Skin of body (tissue), 1 donor: ENCODE measurements at regions not wholly inside any gene's neighbourhood (a gene's known extent, or its start where the extent isn't known, plus 50 kb on each side); places are given as distances from the start of the nearest gene placed in this dataset.
A peak's percentile ranks its signal among the peaks of the same experiment; 100 is the strongest.

Experiments
- DNase-seq: peaks from one replicate; lab custom pipeline; 2025; lab: John Stamatoyannopoulos, UW

DNA sequence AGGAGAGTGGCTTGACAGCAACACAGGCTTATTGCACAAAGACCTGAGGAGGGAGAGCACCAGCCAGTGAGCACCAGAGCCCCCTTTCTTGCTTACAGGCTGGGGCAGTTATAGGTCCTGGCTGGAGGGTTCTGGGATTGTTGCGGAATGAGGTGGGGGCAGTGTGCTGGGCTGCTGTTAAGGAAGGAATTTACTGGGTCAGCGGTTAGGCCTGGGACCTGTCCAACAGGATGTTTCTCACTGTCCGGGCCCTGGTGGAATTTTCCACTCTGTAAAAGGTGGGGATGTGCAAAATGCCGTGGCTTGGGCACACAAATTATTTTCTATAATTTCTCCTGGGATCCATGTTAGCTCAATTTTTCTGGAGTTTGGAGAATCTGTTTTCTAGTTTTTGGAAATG is 757.3 kb downstream of the TYW1 start:
- no peak for DNase-seq

GRCh38 chr7:67754651-67755050 is 758.0 kb downstream of the TYW1 start:
- DNase-seq = no peak

DNA sequence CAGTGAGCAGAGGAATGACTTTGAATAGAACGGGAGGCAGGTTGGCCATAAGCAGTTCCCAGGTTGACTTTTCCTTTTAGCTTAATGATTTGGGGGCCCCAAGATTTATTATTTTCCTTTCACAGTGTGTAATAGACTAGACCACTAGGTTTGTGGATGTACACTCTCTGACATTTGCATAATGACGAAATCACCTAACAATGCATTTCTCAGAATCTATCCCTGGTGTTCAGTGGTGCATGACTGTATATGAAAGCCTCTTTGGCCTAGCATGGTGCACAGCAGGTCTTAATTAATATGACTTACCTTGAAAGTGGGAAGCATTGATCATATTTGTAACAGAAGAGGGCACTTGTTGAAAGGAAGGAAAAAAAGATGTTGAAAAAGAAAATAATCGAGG is 761.9 kb downstream of the TYW1 start:
- no peak for DNase-seq

GRCh38 chr7:67760971-67761370 is 764.3 kb downstream of the TYW1 start:
- no peak for DNase-seq

DNA sequence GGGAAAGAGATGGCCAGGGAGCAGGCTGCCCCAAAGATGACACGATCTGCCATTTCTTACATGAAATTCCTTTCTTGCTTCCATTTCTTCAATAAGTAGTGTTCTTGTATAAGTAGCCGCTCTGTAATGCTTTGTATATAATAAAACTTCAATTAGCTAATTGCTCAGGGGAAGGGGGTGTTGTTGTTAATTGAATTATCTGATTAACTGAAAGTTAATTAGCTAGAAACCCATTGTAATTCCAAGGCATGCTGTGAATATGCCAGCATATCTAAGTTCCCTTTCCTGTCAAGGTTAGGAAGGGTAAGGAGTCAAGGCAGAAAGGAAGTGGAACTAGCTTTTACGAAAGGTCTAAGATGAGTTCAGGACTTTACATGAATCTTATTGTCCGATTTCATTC is 765.9 kb downstream of the TYW1 start:
- DNase-seq = no peak

DNA sequence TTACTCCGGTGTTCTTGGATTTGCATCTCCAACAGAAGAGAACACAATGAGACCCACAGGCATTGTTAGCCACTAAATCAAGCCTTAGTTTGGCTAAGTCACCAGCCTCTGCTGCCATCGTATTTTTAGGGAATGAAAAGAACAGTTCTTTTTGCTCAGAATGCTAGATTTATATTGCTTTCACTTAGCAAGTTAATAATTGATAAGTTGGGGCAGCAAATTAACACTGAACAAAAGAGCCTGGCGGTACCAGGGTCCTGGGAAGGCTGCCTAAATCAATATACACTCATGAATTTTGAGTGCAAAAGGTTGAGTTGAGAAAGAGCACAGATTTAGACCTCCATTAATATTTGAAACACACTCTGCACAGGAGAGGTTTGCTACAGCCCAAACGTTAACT is 767.7 kb downstream of the TYW1 start:
- no peak for DNase-seq

DNA sequence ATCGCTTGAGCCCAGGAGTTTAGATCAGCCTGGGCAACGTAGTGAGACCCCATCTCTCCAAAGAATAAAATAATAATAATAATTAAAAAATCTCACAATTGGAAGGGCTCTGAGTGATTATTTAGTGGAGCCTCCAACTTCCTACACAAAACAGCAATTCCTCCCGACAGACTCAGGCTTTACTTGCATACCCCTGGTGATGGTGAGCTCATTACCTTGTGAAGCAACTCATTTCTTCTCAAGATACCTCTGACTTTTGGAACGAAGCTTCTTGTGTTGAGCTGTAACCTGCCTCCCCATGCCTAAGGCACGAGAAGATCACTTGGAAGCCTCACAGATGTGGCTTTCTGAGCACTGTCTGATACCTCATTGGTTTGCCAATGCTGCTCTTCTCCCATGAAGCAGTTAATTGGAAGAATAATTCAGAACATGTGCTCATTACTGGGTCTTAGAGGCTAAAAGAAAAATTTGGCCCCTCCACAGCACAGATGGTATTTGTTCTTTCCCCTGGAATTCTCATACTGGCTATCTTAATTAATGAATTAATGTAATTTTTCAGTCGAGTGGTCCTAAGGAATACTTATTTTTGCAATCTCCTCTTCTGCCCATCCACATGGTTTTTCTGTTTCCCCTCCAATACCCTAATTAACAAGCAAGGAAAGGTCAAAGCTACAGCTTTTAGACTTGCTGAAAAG is 769.0 kb downstream of the TYW1 start:
- no peak for DNase-seq

DNA sequence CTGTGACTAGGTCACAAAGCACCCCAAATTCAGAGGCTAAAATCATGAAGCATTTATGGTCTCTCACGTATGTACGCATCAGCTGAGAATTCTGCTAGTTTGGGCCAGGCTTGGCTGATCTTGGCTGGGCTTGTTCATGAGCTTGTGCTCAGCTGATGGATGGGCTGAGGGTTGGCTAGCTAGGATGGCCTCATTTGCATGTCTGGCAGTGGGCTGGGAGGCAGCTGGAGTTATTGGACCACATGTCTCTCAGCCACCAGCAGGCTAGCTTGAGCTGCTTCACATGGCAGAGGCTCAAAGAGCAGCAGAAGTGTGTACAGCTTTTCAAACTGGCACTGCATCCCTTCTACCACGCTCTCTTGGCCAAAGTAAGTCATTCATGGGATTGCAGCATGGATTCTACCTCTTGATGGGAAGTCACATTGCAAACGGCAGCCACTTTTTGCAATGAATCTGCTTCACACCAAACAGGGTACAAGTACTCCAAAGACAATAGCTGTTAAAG is 770.3 kb downstream of the TYW1 start:
- DNase-seq = no peak

DNA sequence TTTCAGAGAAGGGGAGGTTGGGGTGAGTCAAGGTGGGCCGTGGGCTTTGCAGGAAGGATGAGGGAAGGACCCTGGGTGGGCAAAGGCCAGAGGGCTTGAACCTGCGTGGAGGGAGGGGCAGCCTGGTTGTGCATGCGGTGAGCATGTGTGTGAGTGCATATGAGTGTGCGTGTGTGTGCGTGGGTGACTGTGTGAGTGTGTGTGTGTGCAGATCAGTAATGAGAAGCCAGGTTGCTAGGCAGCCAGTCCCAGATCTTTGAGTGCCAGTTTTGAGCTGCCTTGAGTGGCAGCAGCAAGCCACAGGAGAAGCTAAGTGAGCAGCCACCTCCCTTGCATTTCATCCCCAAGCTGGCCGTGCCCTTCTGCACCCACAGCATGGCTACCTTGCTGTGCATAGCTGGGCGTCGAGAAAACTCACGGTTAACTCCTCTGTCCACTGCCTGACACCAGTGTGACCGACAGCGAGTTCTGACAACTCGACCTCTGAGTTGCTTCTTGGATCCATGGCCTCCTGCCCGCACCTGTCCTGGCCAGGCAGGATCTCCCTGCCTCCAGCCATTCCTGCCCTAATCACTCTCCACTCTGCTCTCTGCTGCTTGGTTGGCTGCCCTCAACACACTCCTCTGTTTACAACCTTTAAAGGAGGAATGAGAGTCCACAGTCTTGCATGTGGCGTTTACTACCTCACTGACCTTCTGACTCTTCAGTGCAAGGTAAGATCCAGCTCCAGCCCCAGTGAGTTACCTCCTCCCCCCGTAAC is 775.4 kb downstream of the TYW1 start:
- DNase-seq = no peak

DNA sequence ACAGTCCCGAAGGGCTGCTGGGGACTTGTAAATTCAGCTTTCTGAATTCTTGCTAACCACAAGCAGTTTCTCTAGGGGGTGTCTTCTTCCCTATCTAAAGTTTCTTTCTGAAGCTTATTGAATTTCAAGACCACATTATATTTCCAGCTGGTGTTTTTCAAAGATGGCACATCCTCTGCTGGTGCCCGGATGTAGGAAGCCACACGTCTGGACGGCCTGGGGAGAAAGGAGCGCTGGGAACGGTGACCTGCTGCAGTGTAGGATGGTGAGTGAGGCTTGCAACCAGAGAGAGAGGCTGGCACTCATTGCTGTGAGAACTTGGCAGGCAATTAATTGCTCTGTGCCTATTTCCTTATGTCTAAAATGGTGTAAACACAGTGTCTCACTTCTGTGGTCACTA is 776.4 kb downstream of the TYW1 start:
- no peak for DNase-seq

DNA sequence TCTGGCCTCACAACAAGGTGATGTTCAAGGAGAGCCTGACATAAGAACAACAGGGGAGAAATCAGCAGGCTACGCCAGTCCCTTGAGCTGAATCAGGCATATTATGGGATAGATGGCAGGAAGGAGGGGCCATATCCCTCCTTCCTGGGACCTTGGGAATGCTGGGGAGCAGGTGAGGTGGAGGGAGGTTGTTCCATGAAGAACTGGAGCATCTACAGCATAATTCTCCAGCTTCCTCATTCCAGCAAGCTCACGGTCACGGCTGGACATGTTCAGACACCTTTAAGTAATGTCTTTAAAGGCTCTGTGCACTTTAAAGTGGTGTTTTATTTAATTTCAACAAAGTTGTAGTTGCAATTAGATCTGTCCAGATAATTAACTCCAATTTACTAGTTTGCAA is 780.5 kb downstream of the TYW1 start:
- DNase-seq = no peak

DNA sequence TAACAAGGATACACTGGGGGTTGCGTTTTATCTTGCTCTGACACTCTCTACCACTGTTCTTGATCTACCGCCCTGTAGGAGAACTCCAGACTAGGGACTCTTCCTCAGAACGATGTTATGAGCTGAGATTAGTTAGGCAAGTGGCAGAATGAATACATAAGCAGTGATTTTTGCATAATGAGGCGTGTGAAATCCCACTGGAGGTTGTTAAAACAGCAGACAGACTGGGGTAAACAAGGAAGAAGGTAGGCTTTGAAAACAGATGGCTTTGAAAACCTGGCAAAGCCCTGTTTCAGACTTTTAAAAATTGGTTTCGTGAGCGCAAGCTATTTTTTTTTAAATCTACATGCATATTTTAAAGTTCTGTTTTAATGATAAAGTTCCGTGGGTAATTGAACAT is 785.2 kb downstream of the TYW1 start:
- DNase-seq = no peak

DNA sequence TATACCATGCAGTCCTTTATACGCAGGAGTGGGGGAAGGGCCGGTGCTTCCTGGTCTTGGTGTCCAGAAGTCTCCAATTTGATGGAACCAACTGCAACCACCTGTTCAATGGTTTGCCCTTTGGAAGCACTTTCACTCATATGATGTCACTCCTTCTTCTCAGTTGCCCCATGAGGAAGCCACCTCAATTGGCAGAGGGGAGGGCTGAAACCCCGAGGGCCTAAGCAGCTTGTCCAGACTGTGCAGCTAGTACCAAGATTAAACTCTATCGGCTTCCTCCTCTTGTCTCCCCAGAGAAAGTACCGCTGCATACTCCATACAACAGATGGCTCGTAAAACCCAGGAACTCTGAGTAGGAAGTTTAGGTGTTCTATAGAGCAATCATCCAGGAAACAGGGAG is 789.4 kb downstream of the TYW1 start:
- no peak for DNase-seq

- peak; percentile 41 for DNase-seq
Observed at GRCh38 chr7:67788669-67789068, 792.0 kb downstream of the TYW1 start.

DNA sequence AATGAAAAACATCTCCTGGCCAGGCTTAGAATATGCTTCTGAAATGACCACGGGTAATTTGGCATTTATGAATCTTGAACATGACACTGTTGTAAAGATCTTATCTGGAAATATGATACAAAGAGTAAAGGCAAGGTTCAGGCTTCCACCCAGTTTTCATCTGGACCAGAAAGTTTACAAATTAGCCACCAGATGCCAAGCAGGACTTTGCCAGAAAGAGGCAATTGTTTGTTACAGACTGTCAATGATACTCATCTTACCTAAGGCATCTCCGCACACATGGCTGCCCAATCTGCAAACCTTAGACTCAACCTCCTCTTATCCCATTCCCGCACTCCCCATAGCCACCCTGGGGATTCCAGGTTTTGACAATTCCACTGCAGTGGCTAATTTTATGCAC is 795.3 kb downstream of the TYW1 start:
- DNase-seq = no peak

DNA sequence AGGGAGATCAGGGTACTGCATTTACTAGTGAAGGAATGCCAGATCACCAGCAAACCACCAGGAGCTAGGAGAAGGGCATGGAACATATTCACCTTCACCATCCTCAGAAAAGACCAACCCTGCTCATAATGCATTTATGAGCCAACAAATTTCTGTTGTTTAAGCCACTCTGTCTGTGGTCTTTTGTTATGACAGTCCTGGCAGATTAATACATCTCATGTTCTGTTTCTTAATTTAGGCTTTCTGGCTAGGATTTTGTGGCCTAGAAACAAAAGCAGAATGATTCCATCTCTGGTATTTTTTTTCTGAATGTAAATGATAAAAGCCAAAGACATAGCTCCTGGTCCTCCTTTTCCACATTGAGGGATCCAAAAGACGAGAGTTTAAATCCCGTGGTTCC is 797.9 kb downstream of the TYW1 start:
- no peak for DNase-seq

DNA sequence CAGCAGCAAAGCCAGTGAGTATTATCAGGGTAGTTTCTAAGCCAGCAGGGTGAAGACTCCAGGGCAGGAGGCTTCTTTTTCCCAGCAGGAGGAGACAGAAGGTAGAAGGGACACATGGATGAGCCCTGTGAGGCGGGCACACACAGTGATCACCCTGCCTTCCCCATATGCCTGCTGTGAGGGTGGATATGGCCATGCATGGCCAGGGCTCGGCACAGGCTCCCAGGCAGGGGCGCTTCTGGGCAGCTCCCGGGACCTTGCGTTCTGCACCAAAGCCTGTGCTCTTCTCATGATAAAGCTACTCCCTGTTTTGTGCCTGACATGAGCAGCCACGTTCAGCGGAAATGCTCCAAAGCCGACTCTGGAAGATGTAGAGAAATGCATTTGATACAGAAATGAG is 807.2 kb downstream of the TYW1 start:
- DNase-seq = no peak

- no peak for DNase-seq
Observed at GRCh38 chr7:67805921-67806471, 809.4 kb downstream of the TYW1 start.

- peak; percentile 35 for DNase-seq
Observed at GRCh38 chr7:67807826-67808225, 811.2 kb downstream of the TYW1 start.

- DNase-seq = no peak
Observed at GRCh38 chr7:67809586-67809985, 813.0 kb downstream of the TYW1 start.

- no peak for DNase-seq
Observed at GRCh38 chr7:67813621-67814292, 817.1 kb downstream of the TYW1 start.

DNA sequence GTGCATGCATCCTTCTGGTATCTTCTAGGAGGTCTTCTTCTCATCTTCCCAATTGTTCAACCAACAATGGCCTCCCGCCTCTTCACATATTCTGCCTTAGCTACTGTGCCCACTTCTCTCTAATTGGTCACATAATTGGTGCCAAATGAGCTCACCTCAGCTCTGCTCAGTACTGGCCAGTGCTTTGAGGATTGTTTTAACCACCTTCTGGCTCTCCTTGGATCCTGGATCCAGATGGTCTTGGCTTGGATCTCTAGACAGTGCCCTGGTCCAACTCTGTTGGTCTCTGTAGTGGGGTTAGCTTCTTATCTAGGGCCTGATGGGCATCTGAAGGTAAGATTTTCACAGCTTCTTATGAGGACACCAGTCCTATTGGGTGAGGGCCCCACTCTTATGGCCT is 820.8 kb downstream of the TYW1 start:
- no peak for DNase-seq
